DMS53 treated with DMSO at 0.1 percent for 48 hours (cell line): ENCODE measurements at regions not wholly inside any gene's neighbourhood (a gene's known extent, or its start where the extent isn't known, plus 50 kb on each side); places are given as distances from the start of the nearest gene placed in this dataset.

Experiments
- DNase-seq: peaks from one replicate; lab custom pipeline; 2025; ENCODE audit not compliant: unreplicated experiment; lab: John Stamatoyannopoulos, UW

- DNase-seq = no peak
Observed at GRCh38 chr9:129335464-129336129, 157.5 kb upstream of the IER5L start.

- DNase-seq = peak; percentile 91
Observed at GRCh38 chr9:129334105-129334935, 156.3 kb upstream of the IER5L start.

- DNase-seq = peak; percentile 56
Observed at GRCh38 chr9:129333617-129334104, 155.6 kb upstream of the IER5L start.

GRCh38 chr9:129332581-129332980 lies 154.5 kb upstream of the IER5L start:
- no peak for DNase-seq

- DNase-seq = no peak
Observed at GRCh38 chr9:129331772-129332500, 153.9 kb upstream of the IER5L start.

GRCh38 chr9:129331493-129331765 lies 153.4 kb upstream of the IER5L start:
- no peak for DNase-seq

- no peak for DNase-seq
Observed at GRCh38 chr9:129330711-129331492, 152.8 kb upstream of the IER5L start.

GRCh38 chr9:129328355-129329042 lies 150.4 kb upstream of the IER5L start:
- DNase-seq = no peak

- no peak for DNase-seq
Observed at GRCh38 chr9:129327552-129328328, 149.7 kb upstream of the IER5L start.

GRCh38 chr9:129326061-129327005 lies 148.3 kb upstream of the IER5L start:
- DNase-seq = no peak

GRCh38 chr9:129324808-129325502 lies 146.9 kb upstream of the IER5L start:
- DNase-seq = no peak

- DNase-seq = no peak
Observed at GRCh38 chr9:129323999-129324553, 146.0 kb upstream of the IER5L start.

GRCh38 chr9:129323376-129323998 lies 145.4 kb upstream of the IER5L start:
- no peak for DNase-seq

GRCh38 chr9:129322641-129323375 lies 144.7 kb upstream of the IER5L start:
- DNase-seq = no peak

- DNase-seq = no peak
Observed at GRCh38 chr9:129322022-129322621, 144.1 kb upstream of the IER5L start.
